MM.1S (cell line): ENCODE measurements at regions not wholly inside any gene's neighbourhood (a gene's known extent, or its start where the extent isn't known, plus 50 kb on each side); places are given as distances from the start of the nearest gene placed in this dataset.
"Not testable (repeated sequence)": the region's sequence is repeated elsewhere in the genome, so short reads cannot be mapped to it uniquely, and the experiment has no call there.

Experiments used
- DNase-seq: peaks from one replicate; pipeline ENCODE4 v3.0.0-alpha.2; 2015
- H2AFZ ChIP-seq: fragments of 300-600 bp; sonication (generic); 2 replicates; pipeline ENCODE4 v1.6.0; 2016; ENCODE audit warnings: antibody characterized with exemption, low read length
- H3F3A ChIP-seq: fragments of 300-600 bp; sonication (generic); 2 replicates; pipeline ENCODE4 v1.6.1; 2016; ENCODE audit warnings: mild to moderate bottlenecking, antibody characterized with exemption, low read length, moderate library complexity, mixed read lengths; ENCODE audit not compliant: insufficient read depth
- H3K27ac ChIP-seq: fragments of 300-600 bp; sonication (generic); 2 replicates; pipeline ENCODE4 v1.5.1; 2016; ENCODE audit warnings: mild to moderate bottlenecking, low read length
- H3K27me3 ChIP-seq: fragments of 300-600 bp; sonication (generic); replicated peaks from 2 replicates; pipeline ENCODE4 v1.6.0; 2016; ENCODE audit warnings: low read length; ENCODE audit not compliant: insufficient read depth
- H3K36me3 ChIP-seq: fragments of 300-600 bp; sonication (generic); replicated peaks from 2 replicates; pipeline ENCODE4 v1.6.1; 2016; ENCODE audit warnings: mild to moderate bottlenecking, low read length, mixed read lengths; ENCODE audit not compliant: insufficient read depth
- H3K4me1 ChIP-seq: fragments of 300-600 bp; sonication (generic); 2 replicates; pipeline ENCODE4 v1.6.1; 2016; ENCODE audit warnings: low read length, mixed read lengths
- H3K4me2 ChIP-seq: fragments of 300-600 bp; sonication (generic); 2 replicates; pipeline ENCODE4 v1.6.0; 2016; ENCODE audit warnings: low read depth, low read length
- H3K4me3 ChIP-seq: fragments of 300-600 bp; sonication (generic); 2 replicates; pipeline ENCODE4 v1.5.1; 2016; ENCODE audit warnings: low read length, mixed read lengths
- H3K79me2 ChIP-seq: fragments of 300-600 bp; sonication (generic); 2 replicates; pipeline ENCODE4 v1.6.1; 2016; ENCODE audit warnings: mixed run types, low read length, mixed read lengths
- H3K9ac ChIP-seq: fragments of 300-600 bp; sonication (generic); 2 replicates; pipeline ENCODE4 v1.6.1; 2016; ENCODE audit warnings: low read length, mixed read lengths
- H3K9me2 ChIP-seq: fragments of 300-600 bp; sonication (generic); replicated peaks from 2 replicates; pipeline ENCODE4 v1.6.1; 2016; ENCODE audit warnings: mild to moderate bottlenecking, low read length, mixed read lengths; ENCODE audit not compliant: insufficient read depth
- H3K9me3 ChIP-seq: fragments of 300-600 bp; sonication (generic); replicated peaks from 2 replicates; pipeline ENCODE4 v1.6.1; 2016; ENCODE audit warnings: mild to moderate bottlenecking, low read length, mixed read lengths; ENCODE audit not compliant: insufficient read depth
- H4K20me1 ChIP-seq: fragments of 300-600 bp; sonication (generic); 2 replicates; pipeline ENCODE4 v1.6.1; 2016; ENCODE audit warnings: mild to moderate bottlenecking, low read length, moderate library complexity, mixed read lengths; ENCODE audit not compliant: insufficient read depth
- CTCF ChIP-seq: fragments of 300-600 bp; sonication (generic); IDR thresholded peaks from 2 replicates; pipeline ENCODE4 v1.5.1; 2016; ENCODE audit warnings: antibody characterized with exemption, low read length, mixed read lengths
- EZH2 ChIP-seq: fragments of 300-600 bp; sonication (generic); optimal IDR thresholded peaks from 2 replicates; pipeline ENCODE3; 2017; ENCODE audit warnings: low read depth, mild to moderate bottlenecking, antibody characterized with exemption, low read length, mixed read lengths
- EZH2phosphoT487 ChIP-seq: fragments of 300-600 bp; sonication (generic); IDR thresholded peaks from 2 replicates; pipeline ENCODE4 v1.6.1; 2018; ENCODE audit warnings: antibody characterized with exemption, low read length

GRCh38 chr17:79557276-79558090 lies 53.4 kb downstream of the RBFOX3 start:
- no peaks in the 10 kb centered on the region for H3K79me2 ChIP-seq
- H3K36me3 ChIP-seq: no peaks in the 10 kb centered on the region
- H3K9me3 ChIP-seq: no peaks in the 10 kb centered on the region
- H3K4me2 ChIP-seq: no peak overlapping the region
- H2AFZ ChIP-seq: no peak overlapping the region
- TF ChIP-seq EZH2phosphoT487 (no peak), CTCF (no peak), EZH2 (no peak)
- H3K9me2 ChIP-seq: no peaks in the 10 kb centered on the region
- no peak overlapping the region for H3K4me3 ChIP-seq
- H3K9ac ChIP-seq: no peak overlapping the region
- H4K20me1 ChIP-seq: no peaks in the 10 kb centered on the region
- peaks cover 81% of the 10 kb centered on the region for H3K27me3 ChIP-seq
- H3K27ac ChIP-seq: no peak overlapping the region
- H3F3A ChIP-seq: no peaks in the 10 kb centered on the region
- no peaks in the 10 kb centered on the region for H3K4me1 ChIP-seq
- DNase-seq: no peak

GRCh38 chr17:79556271-79556670 lies 54.6 kb downstream of the RBFOX3 start:
- H3F3A ChIP-seq: no peaks in the 10 kb centered on the region
- H3K27ac ChIP-seq: no peak overlapping the region
- H3K9me3 ChIP-seq: no peaks in the 10 kb centered on the region
- H4K20me1 ChIP-seq: no peaks in the 10 kb centered on the region
- no peak overlapping the region for H3K4me3 ChIP-seq
- peaks cover 78% of the 10 kb centered on the region for H3K27me3 ChIP-seq
- no peak for TF ChIP-seq EZH2phosphoT487
- no peak for TF ChIP-seq CTCF
- TF ChIP-seq EZH2: no peak
- H3K36me3 ChIP-seq: no peaks in the 10 kb centered on the region
- H3K9ac ChIP-seq: no peak overlapping the region
- no peak for DNase-seq
- no peaks in the 10 kb centered on the region for H3K9me2 ChIP-seq
- no peaks in the 10 kb centered on the region for H3K79me2 ChIP-seq
- no peak overlapping the region for H2AFZ ChIP-seq
- H3K4me1 ChIP-seq: no peaks in the 10 kb centered on the region
- H3K4me2 ChIP-seq: no peak overlapping the region

GRCh38 chr17:79555543-79555942 lies 55.3 kb downstream of the RBFOX3 start:
- TF ChIP-seq EZH2phosphoT487 (no peak), CTCF (no peak), EZH2 (no peak)
- no peak for DNase-seq
- Histone ChIP-seq H4K20me1 (no peaks in the 10 kb centered on the region), H3K36me3 (no peaks in the 10 kb centered on the region), H2AFZ (no peak overlapping the region), H3K9me2 (no peaks in the 10 kb centered on the region), H3K79me2 (no peaks in the 10 kb centered on the region), H3K4me3 (no peak overlapping the region), H3K9ac (no peak overlapping the region), H3K4me2 (no peak overlapping the region), H3K27ac (no peak overlapping the region), H3K9me3 (no peaks in the 10 kb centered on the region), H3K27me3 (peaks cover 78% of the 10 kb centered on the region), H3F3A (no peaks in the 10 kb centered on the region), H3K4me1 (no peaks in the 10 kb centered on the region)

GRCh38 chr17:79554346-79554745 lies 56.5 kb downstream of the RBFOX3 start:
- not testable (repeated sequence) for H2AFZ ChIP-seq, H3K9me3 ChIP-seq, H3F3A ChIP-seq, DNase-seq, H3K9ac ChIP-seq, H3K79me2 ChIP-seq, H3K4me2 ChIP-seq, H3K27ac ChIP-seq, H3K9me2 ChIP-seq, H3K4me1 ChIP-seq, H4K20me1 ChIP-seq, H3K4me3 ChIP-seq, H3K36me3 ChIP-seq
- peaks cover 84% of the 10 kb centered on the region for H3K27me3 ChIP-seq
